HepG2 (cell line): ENCODE measurements at regions not wholly inside any gene's neighbourhood (a gene's known extent, or its start where the extent isn't known, plus 50 kb on each side); places are given as distances from the start of the nearest gene placed in this dataset.

Experiments used
- ATAC-seq: fragments of 200-7000 bp; cut with Tn5 transposase; 3 replicates; pipeline ENCODE4 v1.9.1; 2020; ENCODE audit warnings: mild to moderate bottlenecking, moderate library complexity
- BruUV-seq: library from RNA; stranded (reverse); fragments of 400-500 nt; replicated peaks from 2 replicates; lab custom pipeline; 2021; lab: Mats Ljungman, UMichigan
- CTCF ChIA-PET: fragments of 300-600 bp; formaldehyde crosslinking; extraction: SDS; loops from one replicate; lab custom pipeline; 2021; ENCODE audit warnings: low total read pairs, inconsistent platforms, low intra/inter-chr PET ratio; lab: Yijun Ruan, JAX
- POLR2A ChIA-PET: fragments of 350-600 bp; sonication (Branson Sonifier 250); formaldehyde crosslinking; loops from one replicate; lab custom pipeline; 2020; ENCODE audit warnings: antibody characterized with exemption, inconsistent platforms; lab: Yijun Ruan, JAX
- DNase-seq: peaks from one replicate; pipeline ENCODE4 v3.0.0-alpha.2; 2015; ENCODE audit warnings: low spot score
- FAIRE-seq: peaks from 3 replicates; lab custom pipeline; 2011; peaks lifted over from hg19 to GRCh38; lab: Jason Lieb, UNC
- H2AFZ ChIP-seq: one replicate; pipeline ENCODE4 v1.6.1; 2011; ENCODE audit warnings: low read length, inconsistent platforms
- H3K27ac ChIP-seq: fragments of 300-600 bp; 3 replicates; pipeline ENCODE4 v1.8.0; 2011; ENCODE audit warnings: mixed run types, mild to moderate bottlenecking, mixed read lengths, low read length, inconsistent platforms; ENCODE audit not compliant: insufficient read depth; ENCODE audit errors: extremely low read length
- H3K27me3 ChIP-seq, 2 experiments: fragments of 200-600 bp in 1 of 2; 2 replicates in 1 of 2; 3 replicates in 1 of 2; pipeline versions ENCODE4 v1.6.0 to v1.8.0; 2011; ENCODE audit warnings: low read length in 2 of 2, mild to moderate bottlenecking in 2 of 2, moderate library complexity in 2 of 2, inconsistent platforms in 1 of 2; ENCODE audit not compliant: insufficient read depth in 2 of 2, control insufficient read depth in 1 of 2
- H3K36me3 ChIP-seq, 2 experiments: fragments of 200-600 bp in 1 of 2; replicated peaks in 1 of 2; 2 replicates in 1 of 2; 3 replicates in 1 of 2; pipeline versions ENCODE4 v1.5.1 to v1.8.0; 2011; ENCODE audit warnings: low read length in 2 of 2, inconsistent platforms in 1 of 2; ENCODE audit not compliant: insufficient read depth in 2 of 2, control insufficient read depth in 1 of 2
- H3K4me1 ChIP-seq: 2 replicates; pipeline ENCODE4 v1.5.1; 2012; ENCODE audit warnings: low read length, inconsistent platforms; ENCODE audit not compliant: insufficient read depth
- H3K4me2 ChIP-seq: 2 replicates; pipeline ENCODE4 v1.6.0; 2011; ENCODE audit warnings: low read depth, low read length, inconsistent platforms
- H3K4me3 ChIP-seq, 3 experiments: fragments of 200-600 bp in 1 of 3; sonication (generic), shearing (Covaris generic) in 1 of 3; replicated peaks in 1 of 3; 2 replicates each; pipeline ENCODE4 v1.5.1; 2011 to 2016; ENCODE audit warnings: low read length in 3 of 3, inconsistent platforms in 2 of 3, low read depth in 2 of 3, mild to moderate bottlenecking in 2 of 3, control low read depth in 1 of 3, mixed read lengths in 1 of 3; ENCODE audit not compliant: insufficient read depth in 1 of 3
- H3K79me2 ChIP-seq: one replicate; pipeline ENCODE4 v1.6.1; 2011; ENCODE audit warnings: low read length, inconsistent platforms; ENCODE audit not compliant: insufficient read depth
- H3K9ac ChIP-seq: 2 replicates; pipeline ENCODE4 v1.6.0; 2011; ENCODE audit warnings: mild to moderate bottlenecking, low read depth, low read length, inconsistent platforms; ENCODE audit not compliant: insufficient read depth
- H3K9me3 ChIP-seq: 2 replicates; pipeline ENCODE4 v1.5.1; 2012; ENCODE audit warnings: mild to moderate bottlenecking, low read length
- H4K20me1 ChIP-seq: 2 replicates; pipeline ENCODE4 v1.6.0; 2011; ENCODE audit warnings: inconsistent platforms, mild to moderate bottlenecking, low read length, moderate library complexity; ENCODE audit not compliant: insufficient read depth
- CREB3 ChIP-seq: sonication (generic); formaldehyde crosslinking; IDR thresholded peaks from 2 replicates; pipeline ENCODE4 v1.5.0; 2020; ENCODE audit warnings: missing genetic modification reagents
- IRF9 ChIP-seq: sonication (generic); formaldehyde crosslinking; IDR thresholded peaks from 2 replicates; pipeline ENCODE4 v1.8.0; 2022; ENCODE audit warnings: missing genetic modification reagents, mild to moderate bottlenecking, borderline replicate concordance
- MIXL1 ChIP-seq: IDR thresholded peaks from 2 replicates; pipeline ENCODE4 v1.6.1; 2016
- STAT6 ChIP-seq: sonication (generic); formaldehyde crosslinking; IDR thresholded peaks from 2 replicates; pipeline ENCODE4 v1.4.0; 2020; ENCODE audit warnings: missing genetic modification reagents, mild to moderate bottlenecking, borderline replicate concordance
- ZBTB2 ChIP-seq: sonication (generic); formaldehyde crosslinking; IDR thresholded peaks from 2 replicates; pipeline ENCODE4 v1.8.0; 2022; ENCODE audit warnings: low read depth, missing genetic modification reagents
- ZNF263 ChIP-seq: sonication (generic); formaldehyde crosslinking; IDR thresholded peaks from 2 replicates; pipeline ENCODE4 v1.4.0; 2020; ENCODE audit warnings: missing genetic modification reagents
- ZNF317 ChIP-seq: sonication (generic); formaldehyde crosslinking; IDR thresholded peaks from 2 replicates; pipeline ENCODE4 v1.5.0; 2020; ENCODE audit warnings: mild to moderate bottlenecking, missing genetic modification reagents
- ZNF484 ChIP-seq: sonication (generic); formaldehyde crosslinking; IDR thresholded peaks from 2 replicates; pipeline ENCODE4 v1.5.1; 2020; ENCODE audit warnings: mild to moderate bottlenecking, low read depth, missing genetic modification reagents, borderline replicate concordance
- WGBS: methylation state at CpG from one replicate; pipeline ENCODE4 v1.1.6; 2017; ENCODE audit warnings: low lambda C conversion rate; 5-methylcytosine and 5-hydroxymethylcytosine counted together
- in situ Hi-C: cut with HindIII; loops from 2 replicates; pipeline ENCODE4 v1.10.0; 2017; ENCODE audit warnings: low pct_unique_long_range_greater_than_20kb; ENCODE audit not compliant: extremely low pct_ligation_motif_present
- intact Hi-C: fragments of 100-400 bp; cut with micrococcal nuclease; formaldehyde crosslinking; loops from one replicate; pipeline ENCODE4 v1.10.0; 2022; ENCODE audit not compliant: unreplicated experiment

GRCh38 chr16:87231911-87232310 lies 85.3 kb downstream of the C16orf95 start:
- Histone ChIP-seq H3K9me3 (no peaks in the 10 kb centered on the region), H3K4me3 (no peak overlapping the region), H4K20me1 (no peaks in the 10 kb centered on the region), H3K4me1 (peaks cover 31% of the 10 kb centered on the region), H2AFZ (no peak overlapping the region), H3K36me3 (no peaks in the 10 kb centered on the region), H3K27me3 (no peaks in the 10 kb centered on the region), H3K4me2 (no peak overlapping the region), H3K9ac (no peak overlapping the region), H3K27ac (no peak overlapping the region), H3K79me2 (no peaks in the 10 kb centered on the region)
- ATAC-seq (no peak), FAIRE-seq (no peak), DNase-seq (no peak)
- in situ Hi-C loops (no loop called here), intact Hi-C loops (no loop called here)
- no TSS peak for BruUV-seq
- peak; percentile 96; the same call in 1 of the 2 replicates for TF ChIP-seq ZNF484 (CRISPR knock-in tag)
- no peak for TF ChIP-seq ZBTB2 (CRISPR knock-in tag)
- TF ChIP-seq ZNF263 (CRISPR knock-in tag): no peak
- no peak for TF ChIP-seq MIXL1 (CRISPR knock-in tag)
- no peak for TF ChIP-seq STAT6 (CRISPR knock-in tag)
- no peak for TF ChIP-seq CREB3 (CRISPR knock-in tag)
- TF ChIP-seq ZNF317 (CRISPR knock-in tag): no peak
- TF ChIP-seq IRF9 (CRISPR knock-in tag): no peak
- ChIA-PET CTCF (no interaction called here), POLR2A (no interaction called here)
- WGBS: 0% methylated on average over 1 of the region's 1 CpG
